Neutrophil (primary cell): ENCODE measurements at regions not wholly inside any gene's neighbourhood (a gene's known extent, or its start where the extent isn't known, plus 50 kb on each side); places are given as distances from the start of the nearest gene placed in this dataset.

Experiments
- H3K27ac ChIP-seq: fragments of 200-600 bp; sonication (generic); 2 replicates; pipeline ENCODE4 v1.5.1; 2016; ENCODE audit warnings: mild to moderate bottlenecking, moderate library complexity
- H3K27me3 ChIP-seq: fragments of 200-600 bp; sonication (generic); 2 replicates; pipeline ENCODE4 v1.6.0; 2016; ENCODE audit warnings: mild to moderate bottlenecking
- H3K36me3 ChIP-seq: fragments of 200-600 bp; sonication (generic); 2 replicates; pipeline ENCODE4 v1.5.1; 2017
- H3K4me1 ChIP-seq, 2 experiments: fragments of 200-600 bp in 1 of 2; sonication (generic) in 1 of 2; 1 replicate in 1 of 2; 2 replicates in 1 of 2; pipeline versions ENCODE4 v1.5.1 to v1.6.1; 2013 to 2016; ENCODE audit warnings: low read depth in 1 of 2, low read length in 1 of 2, mild to moderate bottlenecking in 1 of 2, moderate library complexity in 1 of 2; ENCODE audit not compliant: control insufficient read depth in 1 of 2, insufficient read depth in 1 of 2
- H3K4me3 ChIP-seq, 2 experiments: fragments of 200-600 bp in 1 of 2; sonication (generic) in 1 of 2; 1 replicate in 1 of 2; 2 replicates in 1 of 2; pipeline ENCODE4 v1.5.1; 2013 to 2016; ENCODE audit warnings: low read depth in 1 of 2, low read length in 1 of 2, mild to moderate bottlenecking in 1 of 2, moderate library complexity in 1 of 2
- H3K9me3 ChIP-seq: fragments of 200-600 bp; sonication (generic); 2 replicates; pipeline ENCODE4 v1.5.1; 2016
- TF ChIP-seq, protein P1 (sequence below): fragments of 200-600 bp; sonication (generic); IDR thresholded peaks from 2 replicates; pipeline ENCODE4 v1.5.1; 2016; ENCODE audit warnings: antibody characterized with exemption

DNA sequence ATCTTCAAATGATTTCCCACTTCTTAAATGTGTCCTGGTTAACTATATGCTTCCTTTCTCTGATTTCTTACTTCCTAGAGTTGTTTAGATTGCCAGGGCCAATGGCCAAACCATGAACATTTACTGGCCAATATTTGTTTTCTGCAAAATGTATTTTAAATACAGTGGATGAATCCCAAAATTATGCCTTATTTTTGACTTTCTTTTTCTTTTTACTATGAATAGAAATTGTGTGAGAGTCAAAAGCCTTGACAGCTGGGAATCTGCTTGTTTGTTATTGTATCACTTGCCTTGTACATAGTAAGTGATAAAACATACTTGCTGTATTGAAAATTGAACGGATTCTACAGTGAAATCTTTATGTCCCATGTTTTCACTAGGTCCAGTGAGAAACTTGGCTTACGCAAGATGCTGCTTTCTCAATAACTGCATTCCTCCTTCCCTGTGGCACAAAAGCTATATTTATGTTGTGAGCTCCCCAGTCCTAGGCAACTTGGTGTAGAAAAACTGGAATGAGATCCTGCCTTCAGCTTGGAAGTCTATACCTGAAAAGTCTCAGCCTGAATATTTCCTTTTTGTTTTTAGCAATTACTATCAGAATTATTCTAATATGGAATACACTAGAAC lies 295.2 kb downstream of the EPHA7 start:
- TF ChIP-seq, protein P1, sequence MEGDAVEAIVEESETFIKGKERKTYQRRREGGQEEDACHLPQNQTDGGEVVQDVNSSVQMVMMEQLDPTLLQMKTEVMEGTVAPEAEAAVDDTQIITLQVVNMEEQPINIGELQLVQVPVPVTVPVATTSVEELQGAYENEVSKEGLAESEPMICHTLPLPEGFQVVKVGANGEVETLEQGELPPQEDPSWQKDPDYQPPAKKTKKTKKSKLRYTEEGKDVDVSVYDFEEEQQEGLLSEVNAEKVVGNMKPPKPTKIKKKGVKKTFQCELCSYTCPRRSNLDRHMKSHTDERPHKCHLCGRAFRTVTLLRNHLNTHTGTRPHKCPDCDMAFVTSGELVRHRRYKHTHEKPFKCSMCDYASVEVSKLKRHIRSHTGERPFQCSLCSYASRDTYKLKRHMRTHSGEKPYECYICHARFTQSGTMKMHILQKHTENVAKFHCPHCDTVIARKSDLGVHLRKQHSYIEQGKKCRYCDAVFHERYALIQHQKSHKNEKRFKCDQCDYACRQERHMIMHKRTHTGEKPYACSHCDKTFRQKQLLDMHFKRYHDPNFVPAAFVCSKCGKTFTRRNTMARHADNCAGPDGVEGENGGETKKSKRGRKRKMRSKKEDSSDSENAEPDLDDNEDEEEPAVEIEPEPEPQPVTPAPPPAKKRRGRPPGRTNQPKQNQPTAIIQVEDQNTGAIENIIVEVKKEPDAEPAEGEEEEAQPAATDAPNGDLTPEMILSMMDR, result no peak
- no peaks in the 10 kb centered on the region for H3K27me3 ChIP-seq
- no peak overlapping the region for H3K27ac ChIP-seq
- H3K4me3 ChIP-seq, result no peak overlapping the region
- no peaks in the 10 kb centered on the region for H3K36me3 ChIP-seq
- H3K4me1 ChIP-seq, result no peaks in the 10 kb centered on the region
- H3K9me3 ChIP-seq, result no peaks in the 10 kb centered on the region

DNA sequence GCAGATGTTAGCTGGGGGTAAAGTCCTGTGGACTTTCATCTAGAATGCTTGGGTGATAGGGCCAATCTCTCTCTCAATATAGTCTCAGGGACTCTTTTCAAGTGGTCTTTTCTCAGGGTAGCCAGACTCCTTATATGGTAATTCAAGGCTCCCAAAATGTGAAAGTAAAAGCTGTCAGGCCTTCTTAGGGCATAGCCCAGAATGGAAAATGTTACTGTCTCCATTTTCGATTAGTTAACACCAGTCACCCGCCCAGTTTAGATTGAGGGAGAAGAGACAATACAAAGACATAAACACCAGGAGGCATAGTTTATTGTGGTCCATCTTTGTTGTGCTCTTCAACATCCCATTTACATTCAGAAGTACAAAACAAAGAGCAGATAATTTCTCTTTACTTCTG lies 295.8 kb downstream of the EPHA7 start:
- H3K27ac ChIP-seq, result no peak overlapping the region
- H3K4me1 ChIP-seq, result no peaks in the 10 kb centered on the region
- H3K9me3 ChIP-seq, result no peaks in the 10 kb centered on the region
- TF ChIP-seq, protein P1, result no peak
- H3K27me3 ChIP-seq, result no peaks in the 10 kb centered on the region
- H3K4me3 ChIP-seq, result no peak overlapping the region
- H3K36me3 ChIP-seq, result no peaks in the 10 kb centered on the region

DNA sequence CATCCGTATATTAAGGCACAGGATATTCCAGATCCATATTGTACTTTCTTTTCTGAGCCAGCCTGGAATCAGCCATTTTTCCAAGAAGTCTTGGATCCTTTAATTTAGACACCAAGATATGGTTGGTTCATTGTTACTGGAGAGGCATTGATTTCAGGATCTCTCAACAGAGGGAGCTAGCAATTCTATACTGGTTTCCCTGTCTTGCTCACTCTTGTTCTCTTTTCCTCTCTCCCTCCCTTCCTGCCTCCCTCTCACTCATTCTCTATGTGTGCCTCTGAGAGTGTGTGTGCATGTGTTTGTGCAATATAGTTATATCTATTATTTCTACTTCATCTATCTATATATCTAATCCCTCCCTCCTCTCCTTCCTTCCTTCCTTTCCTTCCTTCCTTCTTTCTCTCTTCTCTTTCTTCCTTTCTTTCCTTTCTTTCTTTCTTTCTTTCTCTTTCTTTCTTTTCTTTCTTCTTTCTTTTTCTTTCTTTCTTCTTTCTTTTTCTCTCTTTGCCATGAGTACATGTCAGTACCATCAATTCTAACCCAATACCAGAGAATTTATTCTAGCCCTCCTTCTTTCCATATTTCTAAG lies 299.1 kb downstream of the EPHA7 start:
- TF ChIP-seq, protein P1, result no peak
- Histone ChIP-seq H3K27ac (no peak overlapping the region), H3K4me3 (no peak overlapping the region), H3K4me1 (no peaks in the 10 kb centered on the region), H3K27me3 (no peaks in the 10 kb centered on the region), H3K36me3 (no peaks in the 10 kb centered on the region), H3K9me3 (no peaks in the 10 kb centered on the region)

DNA sequence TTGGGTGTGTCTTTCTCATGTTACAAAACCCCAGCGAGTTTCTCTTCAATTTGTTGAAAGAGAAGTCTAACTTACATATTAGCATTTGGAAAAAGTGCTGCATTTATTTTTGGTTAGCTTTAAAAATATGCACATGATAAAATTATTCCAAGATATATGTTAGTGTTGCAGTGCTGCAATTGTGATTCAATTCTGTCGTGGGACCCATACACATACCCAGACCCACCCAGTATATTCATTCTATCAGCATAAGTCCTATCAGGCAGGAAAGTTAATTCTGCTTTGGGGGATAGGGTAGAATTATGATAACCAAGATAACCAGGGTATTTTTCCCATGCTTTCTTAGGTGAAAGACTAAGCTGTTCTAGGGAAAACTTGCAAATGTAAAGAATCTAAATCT lies 313.5 kb downstream of the EPHA7 start:
- Histone ChIP-seq H3K4me1 (no peaks in the 10 kb centered on the region), H3K27ac (no peak overlapping the region), H3K27me3 (no peaks in the 10 kb centered on the region), H3K4me3 (no peak overlapping the region), H3K9me3 (no peaks in the 10 kb centered on the region), H3K36me3 (no peaks in the 10 kb centered on the region)
- TF ChIP-seq, protein P1, result no peak

DNA sequence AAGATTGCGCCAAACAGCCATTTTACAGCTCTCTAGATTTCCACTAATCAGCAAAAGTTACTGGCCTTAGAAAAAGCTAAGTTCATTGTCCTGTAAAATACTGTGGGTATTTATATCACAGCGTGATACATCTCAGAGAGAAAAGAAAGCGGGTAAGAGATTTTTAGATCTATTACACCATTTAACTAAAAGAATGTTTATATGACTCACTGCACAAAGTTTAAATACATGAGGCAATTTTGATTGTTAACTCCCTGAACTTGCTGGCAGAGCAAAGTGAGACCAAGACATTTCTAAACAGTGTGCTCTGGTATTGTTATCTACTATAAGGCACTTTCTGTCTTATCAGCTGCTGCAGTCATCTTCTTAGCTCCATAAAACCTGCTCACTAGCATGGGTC lies 314.3 kb downstream of the EPHA7 start:
- Histone ChIP-seq H3K27ac (no peak overlapping the region), H3K4me1 (no peaks in the 10 kb centered on the region), H3K36me3 (no peaks in the 10 kb centered on the region), H3K27me3 (no peaks in the 10 kb centered on the region), H3K4me3 (no peak overlapping the region), H3K9me3 (no peaks in the 10 kb centered on the region)
- TF ChIP-seq, protein P1, result no peak
